ENCODE measurements at regions not wholly inside any gene's neighbourhood (a gene's known extent, or its start where the extent isn't known, plus 50 kb on each side); places are given as distances from the start of the nearest gene placed in this dataset.

GRCh38 chr9:13606586-13606985, 327.1 kb upstream of the MPDZ start:
- no peaks in the 10 kb centered on the region for H3K27me3 ChIP-seq (ENCODE audit: insufficient read depth, low read depth, severe bottlenecking)
- DNase-seq = no peak
- no peak for TF ChIP-seq CTCF (IDR thresholded peaks at IDR 0.05; ENCODE audit: low read depth, low read length)
- H3K4me3 ChIP-seq (ENCODE audit: low read depth, low read length) = no peak overlapping the region
- H3K27ac ChIP-seq = no peak overlapping the region
- H3K9me3 ChIP-seq (ENCODE audit: severe bottlenecking) = no peaks in the 10 kb centered on the region
- H3K36me3 ChIP-seq = no peaks in the 10 kb centered on the region

GRCh38 chr9:13603921-13604320, 324.4 kb upstream of the MPDZ start:
- TF ChIP-seq CTCF (IDR thresholded peaks at IDR 0.05; ENCODE audit: low read depth, low read length) = no peak
- H3K9me3 ChIP-seq (ENCODE audit: severe bottlenecking) = no peaks in the 10 kb centered on the region
- DNase-seq = no peak
- no peak overlapping the region for H3K27ac ChIP-seq
- no peaks in the 10 kb centered on the region for H3K36me3 ChIP-seq
- H3K4me3 ChIP-seq (ENCODE audit: low read depth, low read length) = no peak overlapping the region
- no peaks in the 10 kb centered on the region for H3K27me3 ChIP-seq (ENCODE audit: insufficient read depth, low read depth, severe bottlenecking)

- Histone ChIP-seq H3K27me3 (ENCODE audit: insufficient read depth, low read depth, severe bottlenecking) (no peaks in the 10 kb centered on the region), H3K4me3 (ENCODE audit: low read depth, low read length) (no peak overlapping the region), H3K27ac (no peak overlapping the region), H3K9me3 (ENCODE audit: severe bottlenecking) (no peaks in the 10 kb centered on the region), H3K36me3 (no peaks in the 10 kb centered on the region)
- TF ChIP-seq CTCF (IDR thresholded peaks at IDR 0.05; ENCODE audit: low read depth, low read length) = no peak
- DNase-seq = no peak
Measured at GRCh38 chr9:13598738-13599137, 319.2 kb upstream of the MPDZ start.

GRCh38 chr9:13597427-13597826, 317.9 kb upstream of the MPDZ start:
- Histone ChIP-seq H3K27me3 (ENCODE audit: insufficient read depth, low read depth, severe bottlenecking) (no peaks in the 10 kb centered on the region), H3K27ac (no peak overlapping the region), H3K4me3 (ENCODE audit: low read depth, low read length) (no peak overlapping the region), H3K36me3 (no peaks in the 10 kb centered on the region), H3K9me3 (ENCODE audit: severe bottlenecking) (no peaks in the 10 kb centered on the region)
- DNase-seq = no peak
- no peak for TF ChIP-seq CTCF (IDR thresholded peaks at IDR 0.05; ENCODE audit: low read depth, low read length)

GRCh38 chr9:13597004-13597403, 317.5 kb upstream of the MPDZ start:
- H3K4me3 ChIP-seq (ENCODE audit: low read depth, low read length) = no peak overlapping the region
- no peaks in the 10 kb centered on the region for H3K27me3 ChIP-seq (ENCODE audit: insufficient read depth, low read depth, severe bottlenecking)
- no peak overlapping the region for H3K27ac ChIP-seq
- no peaks in the 10 kb centered on the region for H3K9me3 ChIP-seq (ENCODE audit: severe bottlenecking)
- H3K36me3 ChIP-seq = no peaks in the 10 kb centered on the region
- no peak for TF ChIP-seq CTCF (IDR thresholded peaks at IDR 0.05; ENCODE audit: low read depth, low read length)
- DNase-seq = no peak

- Histone ChIP-seq H3K36me3 (no peaks in the 10 kb centered on the region), H3K4me3 (ENCODE audit: low read depth, low read length) (no peak overlapping the region), H3K9me3 (ENCODE audit: severe bottlenecking) (no peaks in the 10 kb centered on the region), H3K27ac (no peak overlapping the region), H3K27me3 (ENCODE audit: insufficient read depth, low read depth, severe bottlenecking) (no peaks in the 10 kb centered on the region)
- no peak for TF ChIP-seq CTCF (IDR thresholded peaks at IDR 0.05; ENCODE audit: low read depth, low read length)
- DNase-seq = no peak
Measured at GRCh38 chr9:13596383-13596970, 317.0 kb upstream of the MPDZ start.
